ENCODE measurements at regions not wholly inside any gene's neighbourhood (a gene's known extent, or its start where the extent isn't known, plus 50 kb on each side); places are given as distances from the start of the nearest gene placed in this dataset.

DNA sequence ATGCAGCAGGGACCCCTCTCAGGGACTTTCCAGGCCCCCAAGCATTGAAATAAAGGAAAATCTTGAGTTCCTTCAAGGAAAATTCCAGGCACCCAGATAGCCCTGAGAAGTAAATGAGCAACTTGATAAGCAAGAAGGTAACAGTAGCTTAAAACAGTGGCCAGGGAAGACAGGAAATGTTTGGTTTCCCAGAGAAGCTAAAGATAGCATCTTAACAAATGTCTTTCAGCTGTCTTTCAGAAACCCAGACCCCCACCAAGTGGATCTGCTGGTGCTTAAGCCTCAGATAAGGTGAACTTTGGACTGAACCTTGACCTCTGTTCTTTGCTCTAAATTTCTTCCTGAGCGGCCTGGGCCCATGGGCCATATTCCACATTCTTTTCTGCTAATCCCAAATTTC, 117.8 kb upstream of the CST7 start:
- TF ChIP-seq POLR2A (IDR thresholded peaks at IDR 0.05) (no peak), EP300 (IDR thresholded peaks at IDR 0.05; ENCODE audit: low read depth) (no peak)
- TF ChIP-seq, protein P1, sequence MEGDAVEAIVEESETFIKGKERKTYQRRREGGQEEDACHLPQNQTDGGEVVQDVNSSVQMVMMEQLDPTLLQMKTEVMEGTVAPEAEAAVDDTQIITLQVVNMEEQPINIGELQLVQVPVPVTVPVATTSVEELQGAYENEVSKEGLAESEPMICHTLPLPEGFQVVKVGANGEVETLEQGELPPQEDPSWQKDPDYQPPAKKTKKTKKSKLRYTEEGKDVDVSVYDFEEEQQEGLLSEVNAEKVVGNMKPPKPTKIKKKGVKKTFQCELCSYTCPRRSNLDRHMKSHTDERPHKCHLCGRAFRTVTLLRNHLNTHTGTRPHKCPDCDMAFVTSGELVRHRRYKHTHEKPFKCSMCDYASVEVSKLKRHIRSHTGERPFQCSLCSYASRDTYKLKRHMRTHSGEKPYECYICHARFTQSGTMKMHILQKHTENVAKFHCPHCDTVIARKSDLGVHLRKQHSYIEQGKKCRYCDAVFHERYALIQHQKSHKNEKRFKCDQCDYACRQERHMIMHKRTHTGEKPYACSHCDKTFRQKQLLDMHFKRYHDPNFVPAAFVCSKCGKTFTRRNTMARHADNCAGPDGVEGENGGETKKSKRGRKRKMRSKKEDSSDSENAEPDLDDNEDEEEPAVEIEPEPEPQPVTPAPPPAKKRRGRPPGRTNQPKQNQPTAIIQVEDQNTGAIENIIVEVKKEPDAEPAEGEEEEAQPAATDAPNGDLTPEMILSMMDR (IDR thresholded peaks at IDR 0.05): no peak

Measured in transverse colon (tissue), 3 donors.